AG09319 (cell line): ENCODE measurements at regions not wholly inside any gene's neighbourhood (a gene's known extent, or its start where the extent isn't known, plus 50 kb on each side); places are given as distances from the start of the nearest gene placed in this dataset.

Experiments used
- DNase-seq: peaks from one replicate; pipeline ENCODE4 v3.0.0-alpha.2; 2010; ENCODE audit warnings: low read depth; ENCODE audit errors: extremely low read depth
- CTCF ChIP-seq: IDR thresholded peaks from 2 replicates; pipeline ENCODE4 v1.5.1; 2011; ENCODE audit warnings: low read depth, mild to moderate bottlenecking, inconsistent platforms, low read length, moderate library complexity

DNA sequence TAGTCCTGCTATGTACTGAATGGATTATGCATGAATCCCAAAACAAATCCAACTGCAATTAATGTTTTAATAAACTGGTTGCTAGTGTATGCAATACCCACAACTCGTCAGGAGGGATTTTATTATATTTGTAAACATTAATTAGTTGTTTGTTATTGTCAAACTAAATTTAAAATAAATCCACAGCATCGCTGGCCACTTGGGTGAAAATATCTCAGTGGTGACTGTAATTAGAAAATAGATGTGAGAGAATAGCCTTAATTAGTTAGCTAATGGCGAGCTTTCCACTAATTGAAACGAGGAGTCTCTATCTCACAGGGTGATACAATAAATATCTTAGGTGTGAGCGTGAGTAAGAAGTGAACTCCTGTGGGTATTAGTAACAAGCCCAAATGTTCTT lies 176.8 kb downstream of the LINC00237 start:
- no peak for TF ChIP-seq CTCF
- DNase-seq, result no peak

DNA sequence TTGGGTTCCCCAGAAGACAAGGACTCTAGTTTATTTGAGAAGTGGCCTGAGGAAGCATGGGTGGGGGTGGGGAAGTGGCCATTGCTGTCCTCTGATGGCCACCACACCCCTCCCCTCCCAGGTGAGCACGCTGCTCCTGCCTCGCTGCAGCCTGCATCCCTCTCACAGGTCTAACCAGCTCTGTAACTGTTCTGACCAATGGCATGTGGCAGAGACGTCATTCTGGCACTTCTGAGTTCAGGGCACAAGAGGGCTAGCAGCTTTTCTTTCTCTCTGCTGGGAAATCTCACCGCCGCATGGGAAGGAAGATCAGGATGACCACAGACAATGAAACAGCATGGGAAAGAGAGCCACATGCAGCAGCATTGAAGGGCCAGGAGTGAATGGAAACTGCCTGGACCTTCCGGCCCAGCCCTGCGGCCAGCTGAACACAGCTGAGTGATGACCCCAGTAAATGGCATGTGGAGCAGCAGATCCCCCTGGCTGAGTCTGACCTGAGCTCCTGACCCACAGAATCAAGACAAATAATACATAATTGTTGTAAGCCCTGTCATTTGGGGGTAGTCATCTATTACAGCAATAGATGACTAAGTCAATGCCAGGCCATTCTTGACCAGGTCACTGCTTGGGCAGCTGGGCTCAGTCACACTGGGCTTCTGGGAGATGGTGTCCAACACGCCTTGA lies 179.8 kb downstream of the LINC00237 start:
- no peak for TF ChIP-seq CTCF
- DNase-seq, result no peak

DNA sequence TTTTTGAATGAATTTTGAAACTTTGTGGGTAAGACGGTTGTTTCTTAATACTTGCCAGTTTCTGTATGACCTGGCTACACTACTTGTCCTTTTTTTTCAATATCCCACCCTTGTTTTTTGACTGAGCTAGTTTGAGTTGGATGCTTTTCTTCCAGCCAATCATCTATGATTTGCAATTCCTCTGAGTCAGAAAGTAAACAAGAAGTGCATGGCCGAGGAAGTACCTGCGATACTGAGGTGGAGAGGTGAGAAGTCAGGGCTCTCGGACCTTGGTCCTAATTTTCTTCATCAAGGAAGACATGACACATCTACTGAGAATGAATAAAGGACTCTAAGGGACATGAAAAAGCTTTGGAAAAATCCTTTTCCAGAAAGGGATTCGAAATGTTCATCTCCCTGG lies 185.7 kb downstream of the LINC00237 start:
- DNase-seq, result no peak
- TF ChIP-seq CTCF, result no peak

- TF ChIP-seq CTCF, result no peak
- DNase-seq, result no peak
Measured at GRCh38 chr20:20915844-20916243, 190.3 kb downstream of the LINC00237 start.

DNA sequence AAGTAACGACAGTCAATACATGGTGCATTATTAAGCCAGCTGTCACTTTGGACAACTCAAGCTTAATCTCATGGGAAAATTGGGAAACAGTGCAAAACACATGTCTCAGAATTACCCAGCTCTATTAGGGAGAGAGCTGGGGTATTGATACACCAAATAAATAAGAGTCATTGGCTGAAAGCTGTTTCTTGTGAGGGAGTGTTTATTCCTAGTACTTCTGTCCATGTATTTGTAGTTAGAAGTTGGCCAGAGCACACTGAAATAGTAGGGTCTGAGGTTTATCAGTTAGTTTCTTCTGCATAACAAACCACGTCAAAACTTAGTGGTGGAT lies 192.0 kb upstream of the RALGAPA2 start:
- no peak for TF ChIP-seq CTCF

GRCh38 chr20:20903773-20904500 lies 191.5 kb upstream of the RALGAPA2 start:
- TF ChIP-seq CTCF, result no peak
- no peak for DNase-seq

More for the DNA sequence above, 192.0 kb upstream of the RALGAPA2 start:
- no peak for DNase-seq

DNA sequence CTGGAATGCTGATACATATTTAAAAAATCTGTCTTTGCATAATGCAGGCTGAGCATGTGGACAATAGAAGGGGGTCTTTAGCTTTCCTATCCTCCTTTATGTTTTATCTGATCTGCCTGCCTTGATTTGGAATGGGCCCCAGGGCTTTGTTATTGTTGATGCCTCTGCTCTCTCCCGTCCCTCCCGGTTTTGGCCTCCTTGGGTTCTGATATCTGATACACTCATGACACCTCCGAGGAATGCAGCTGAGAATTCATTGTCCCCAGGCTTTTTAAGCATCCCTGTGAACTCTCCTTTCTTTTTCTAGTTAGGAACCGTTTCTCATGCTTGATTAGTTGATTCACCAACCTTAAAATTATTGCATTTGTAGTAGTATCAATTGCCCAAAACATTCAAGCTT lies 185.5 kb upstream of the RALGAPA2 start:
- DNase-seq, result no peak
- TF ChIP-seq CTCF, result no peak
